ENCODE measurements at regions not wholly inside any gene's neighbourhood (a gene's known extent, or its start where the extent isn't known, plus 50 kb on each side); places are given as distances from the start of the nearest gene placed in this dataset.

GRCh38 chr14:21735200-21735599 is 61.6 kb upstream of the OR4E1 start:
- TF ChIP-seq CTCF (IDR thresholded peaks at IDR 0.05) (no peak), POLR2A (IDR thresholded peaks at IDR 0.05) (no peak)
